C4-2B (cell line): ENCODE measurements at regions not wholly inside any gene's neighbourhood (a gene's known extent, or its start where the extent isn't known, plus 50 kb on each side); places are given as distances from the start of the nearest gene placed in this dataset.

ENCODE experiments used
- CTCF ChIP-seq: fragments of 450-650 bp; conservative IDR thresholded peaks from 2 replicates; pipeline ENCODE4 v1.5.1; 2017; ENCODE audit warnings: mild to moderate bottlenecking
- ZFX ChIP-seq: fragments of 450-650 bp; IDR thresholded peaks from 2 replicates; pipeline ENCODE4 v1.6.1; 2017

DNA sequence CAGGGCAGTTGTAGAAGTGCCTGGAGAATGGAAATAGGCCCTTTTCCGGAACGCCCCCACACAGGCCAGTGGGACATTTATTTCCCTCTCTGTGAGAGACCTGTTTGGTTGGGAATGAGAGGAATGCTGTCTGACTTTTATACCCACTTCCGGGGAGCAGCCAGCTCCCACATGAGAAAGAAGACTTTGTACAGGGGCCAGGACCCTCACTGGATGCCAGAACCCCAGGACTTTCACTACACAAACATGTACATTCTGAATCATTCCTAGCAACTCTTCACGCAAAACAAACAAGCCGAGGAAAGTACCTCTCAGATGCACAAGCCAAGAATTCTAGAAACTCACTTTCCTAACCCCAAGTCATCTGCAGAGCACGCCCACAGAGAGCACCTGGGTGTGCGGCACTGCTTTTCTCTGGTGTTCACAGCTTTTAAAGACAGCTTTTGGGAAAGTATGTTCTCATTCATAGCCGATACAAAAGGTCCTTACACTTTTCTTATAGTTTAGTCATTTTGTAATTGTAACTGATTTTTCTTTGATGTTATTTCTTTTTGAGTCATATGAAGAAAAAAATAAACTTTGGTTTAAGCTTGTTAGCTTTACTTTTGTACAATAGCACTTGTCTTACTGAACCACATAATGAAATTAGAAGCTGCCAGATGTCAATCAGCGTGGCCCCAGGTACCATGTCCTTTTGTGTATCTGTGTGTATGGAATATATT is 856.1 kb upstream of the ID2 start:
- TF ChIP-seq CTCF (no peak), ZFX (no peak)
